Nephron progenitor cell (in vitro differentiated cells): ENCODE measurements at regions not wholly inside any gene's neighbourhood (a gene's known extent, or its start where the extent isn't known, plus 50 kb on each side); places are given as distances from the start of the nearest gene placed in this dataset.

Source experiments
- DNase-seq: peaks from one replicate; pipeline ENCODE4 v3.0.0; 2021
- H3K27ac Mint-ChIP-seq: 2 replicates; pipeline ENCODE4 v1.8.0; 2021; ENCODE audit warnings: mild to moderate bottlenecking, moderate library complexity, mixed read lengths
- H3K27me3 Mint-ChIP-seq: 2 replicates; pipeline ENCODE4 v1.8.0; 2021; ENCODE audit warnings: mild to moderate bottlenecking, low read depth, mixed read lengths; ENCODE audit not compliant: poor library complexity
- H3K36me3 Mint-ChIP-seq: 2 replicates; pipeline ENCODE4 v1.8.0; 2021; ENCODE audit warnings: low read depth, mixed read lengths
- H3K4me1 Mint-ChIP-seq: 2 replicates; pipeline ENCODE4 v1.8.0; 2021; ENCODE audit warnings: mixed read lengths
- H3K4me3 Mint-ChIP-seq: 2 replicates; pipeline ENCODE4 v1.8.0; 2021; ENCODE audit warnings: mild to moderate bottlenecking, moderate library complexity, mixed read lengths
- H3K9me3 Mint-ChIP-seq: 2 replicates; pipeline ENCODE4 v1.8.0; 2021; ENCODE audit warnings: mild to moderate bottlenecking, moderate library complexity, mixed read lengths
- TF ChIP-seq, protein P1 (sequence below): fragments of 200-600 bp; sonication (generic); IDR thresholded peaks from 2 replicates; pipeline ENCODE4 v1.5.0; 2021; ENCODE audit warnings: antibody characterized with exemption

DNA sequence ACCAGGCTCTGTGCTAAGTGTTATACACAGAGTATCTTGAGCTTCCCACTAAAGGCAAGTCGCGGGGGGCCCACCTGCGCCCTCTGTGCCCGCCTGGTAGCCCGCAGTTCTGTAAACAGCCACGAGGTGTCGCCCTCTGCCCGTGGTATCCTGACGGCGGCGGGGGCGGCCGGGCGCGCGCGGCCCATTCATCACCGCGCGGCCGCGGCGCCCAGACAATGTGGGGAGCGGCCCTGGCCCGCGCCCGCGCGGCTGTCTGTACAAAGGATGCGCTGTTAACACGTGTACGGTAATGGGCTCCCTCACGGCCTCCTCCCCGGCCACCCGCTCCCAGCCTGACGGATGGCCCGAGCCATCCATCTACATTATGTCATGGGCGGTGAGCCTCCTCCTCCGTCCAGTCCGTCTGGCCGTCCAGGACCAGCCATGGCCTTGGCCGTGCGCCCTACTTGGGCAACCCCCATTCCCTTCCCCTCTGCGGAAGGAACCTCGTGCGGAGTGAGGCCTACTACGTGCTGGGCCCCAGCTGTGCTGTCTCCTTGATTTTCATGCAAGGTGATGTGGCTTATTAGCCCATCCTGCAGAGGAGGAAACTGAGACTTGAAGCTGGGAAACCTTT is 99.4 kb downstream of the MIAT start:
- no peak overlapping the region for H3K4me3 Mint-ChIP-seq
- H3K27me3 Mint-ChIP-seq, result peaks cover 57% of the 10 kb centered on the region
- TF ChIP-seq, protein P1, sequence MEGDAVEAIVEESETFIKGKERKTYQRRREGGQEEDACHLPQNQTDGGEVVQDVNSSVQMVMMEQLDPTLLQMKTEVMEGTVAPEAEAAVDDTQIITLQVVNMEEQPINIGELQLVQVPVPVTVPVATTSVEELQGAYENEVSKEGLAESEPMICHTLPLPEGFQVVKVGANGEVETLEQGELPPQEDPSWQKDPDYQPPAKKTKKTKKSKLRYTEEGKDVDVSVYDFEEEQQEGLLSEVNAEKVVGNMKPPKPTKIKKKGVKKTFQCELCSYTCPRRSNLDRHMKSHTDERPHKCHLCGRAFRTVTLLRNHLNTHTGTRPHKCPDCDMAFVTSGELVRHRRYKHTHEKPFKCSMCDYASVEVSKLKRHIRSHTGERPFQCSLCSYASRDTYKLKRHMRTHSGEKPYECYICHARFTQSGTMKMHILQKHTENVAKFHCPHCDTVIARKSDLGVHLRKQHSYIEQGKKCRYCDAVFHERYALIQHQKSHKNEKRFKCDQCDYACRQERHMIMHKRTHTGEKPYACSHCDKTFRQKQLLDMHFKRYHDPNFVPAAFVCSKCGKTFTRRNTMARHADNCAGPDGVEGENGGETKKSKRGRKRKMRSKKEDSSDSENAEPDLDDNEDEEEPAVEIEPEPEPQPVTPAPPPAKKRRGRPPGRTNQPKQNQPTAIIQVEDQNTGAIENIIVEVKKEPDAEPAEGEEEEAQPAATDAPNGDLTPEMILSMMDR, result peak; percentile 79
- no peak overlapping the region for H3K27ac Mint-ChIP-seq
- peak; percentile 82 for DNase-seq
- peaks cover 8% of the 10 kb centered on the region for H3K36me3 Mint-ChIP-seq
- H3K4me1 Mint-ChIP-seq, result peaks cover 11% of the 10 kb centered on the region
- H3K9me3 Mint-ChIP-seq, result peaks cover 11% of the 10 kb centered on the region

DNA sequence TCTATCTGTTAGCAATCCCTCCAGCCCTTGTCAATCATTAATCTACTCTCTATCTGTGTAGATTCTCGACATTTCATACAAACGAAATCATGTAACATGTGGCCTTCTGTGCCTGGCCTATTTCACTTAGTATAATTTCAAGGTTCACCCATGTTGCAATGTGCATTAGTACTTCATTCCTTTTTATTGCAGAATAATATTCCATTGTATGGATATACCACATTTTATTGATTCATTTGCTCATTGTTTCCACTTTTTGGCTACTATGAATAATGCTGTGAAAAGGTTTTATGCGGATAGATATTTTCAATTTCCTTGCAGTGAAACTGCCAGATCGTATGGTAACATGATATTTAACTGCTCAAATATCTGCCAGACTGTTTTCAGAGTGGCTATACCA is 100.1 kb downstream of the MIAT start:
- Mint-ChIP-seq H3K9me3 (peaks cover 11% of the 10 kb centered on the region), H3K4me3 (no peak overlapping the region)
- TF ChIP-seq, protein P1, result no peak

DNA sequence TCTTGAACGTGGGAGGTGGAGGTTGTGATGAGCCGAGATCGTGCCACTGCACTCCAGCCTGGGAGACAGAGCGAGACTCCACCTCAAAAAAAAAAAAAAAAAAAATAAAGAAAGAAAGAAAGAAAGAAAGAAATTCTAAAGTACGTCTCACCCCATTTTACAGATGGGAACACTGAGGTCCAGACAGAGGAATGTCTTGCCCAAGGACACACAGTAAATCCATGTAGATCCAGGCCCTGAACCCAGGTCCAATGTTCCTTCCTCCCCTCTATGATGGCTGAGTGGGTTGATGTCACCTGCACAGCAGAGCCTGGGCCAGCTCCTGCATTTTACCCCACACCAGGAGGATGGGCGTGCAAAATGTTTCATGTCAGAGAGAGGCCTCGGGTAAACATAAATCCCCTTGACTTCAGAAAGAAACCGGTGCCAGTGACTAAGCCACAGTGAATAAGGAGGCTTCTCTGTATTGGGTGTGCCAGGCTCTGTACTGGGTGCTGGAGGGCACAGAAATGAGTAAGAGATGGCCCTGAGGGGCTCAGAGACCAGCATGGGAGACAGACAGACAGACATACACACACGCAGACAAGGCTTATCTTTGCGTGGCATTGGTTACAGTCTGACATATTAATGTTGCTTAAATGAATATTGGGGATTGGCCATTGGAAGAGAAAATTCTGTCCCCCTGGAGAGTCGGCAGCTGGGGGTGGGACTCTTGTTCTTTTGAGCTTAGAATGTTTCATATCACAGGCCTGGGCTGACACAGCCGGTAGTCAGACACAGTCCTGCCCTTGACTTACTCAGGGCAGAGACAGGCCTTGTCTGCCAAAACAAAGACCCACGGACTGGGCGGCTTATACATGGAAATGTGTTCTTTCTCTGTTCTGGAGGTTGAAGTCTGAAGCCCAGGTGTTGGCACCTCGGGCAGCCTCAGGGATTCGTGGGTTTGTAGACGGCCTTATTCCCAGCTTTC is 105.4 kb downstream of the MIAT start:
- Mint-ChIP-seq H3K4me3 (no peak overlapping the region), H3K9me3 (peaks cover 12% of the 10 kb centered on the region), H3K27ac (no peak overlapping the region)

More for the DNA sequence above, 100.1 kb downstream of the MIAT start:
- Mint-ChIP-seq H3K27me3 (peaks cover 61% of the 10 kb centered on the region), H3K36me3 (peaks cover 8% of the 10 kb centered on the region), H3K27ac (no peak overlapping the region), H3K4me1 (peaks cover 6% of the 10 kb centered on the region)
- no peak for DNase-seq

DNA sequence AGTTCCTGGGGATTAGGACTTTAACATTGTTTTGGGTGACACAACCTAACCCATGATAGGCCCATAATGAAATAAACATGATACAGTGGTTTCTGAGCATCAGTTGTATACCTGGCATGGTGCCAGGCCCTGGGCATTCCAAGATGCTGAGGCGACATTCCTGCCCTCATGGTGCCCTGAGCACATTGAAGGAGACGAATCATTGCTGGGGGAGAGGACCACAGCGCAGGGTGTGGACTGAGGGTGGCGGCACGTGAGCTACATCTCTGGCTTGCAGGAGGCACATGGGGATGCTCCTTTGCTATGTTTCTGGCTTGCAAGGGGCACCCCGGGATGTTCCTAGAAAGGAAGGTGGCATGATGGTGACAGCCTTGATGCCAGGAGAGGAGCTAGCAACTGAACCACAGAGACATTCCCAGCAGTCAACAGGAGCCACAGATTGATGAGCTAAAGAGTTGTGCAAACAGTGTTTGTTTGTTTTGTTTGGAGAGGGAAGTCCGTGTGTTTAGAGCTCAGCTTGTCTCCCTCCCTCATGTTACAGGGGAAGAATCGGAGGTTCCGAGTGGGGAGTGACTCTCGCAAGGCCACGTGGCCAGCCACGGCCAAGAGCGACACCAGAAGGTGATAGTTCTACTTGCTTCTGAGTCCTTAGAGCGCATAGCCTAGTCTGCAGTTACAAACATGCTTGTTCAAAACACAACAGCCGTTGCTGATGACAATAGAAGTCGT is 106.4 kb downstream of the MIAT start:
- TF ChIP-seq, protein P1, result no peak
- Mint-ChIP-seq H3K36me3 (peaks cover 11% of the 10 kb centered on the region), H3K4me3 (no peak overlapping the region), H3K9me3 (peaks cover 11% of the 10 kb centered on the region), H3K4me1 (peaks cover 31% of the 10 kb centered on the region), H3K27ac (no peak overlapping the region), H3K27me3 (peaks cover 44% of the 10 kb centered on the region)
- DNase-seq, result no peak

More for the DNA sequence above, 105.4 kb downstream of the MIAT start:
- H3K4me1 Mint-ChIP-seq, result peaks cover 21% of the 10 kb centered on the region
- DNase-seq, result no peak
- H3K27me3 Mint-ChIP-seq, result peaks cover 48% of the 10 kb centered on the region
- peaks cover 12% of the 10 kb centered on the region for H3K36me3 Mint-ChIP-seq
- TF ChIP-seq, protein P1, result no peak

DNA sequence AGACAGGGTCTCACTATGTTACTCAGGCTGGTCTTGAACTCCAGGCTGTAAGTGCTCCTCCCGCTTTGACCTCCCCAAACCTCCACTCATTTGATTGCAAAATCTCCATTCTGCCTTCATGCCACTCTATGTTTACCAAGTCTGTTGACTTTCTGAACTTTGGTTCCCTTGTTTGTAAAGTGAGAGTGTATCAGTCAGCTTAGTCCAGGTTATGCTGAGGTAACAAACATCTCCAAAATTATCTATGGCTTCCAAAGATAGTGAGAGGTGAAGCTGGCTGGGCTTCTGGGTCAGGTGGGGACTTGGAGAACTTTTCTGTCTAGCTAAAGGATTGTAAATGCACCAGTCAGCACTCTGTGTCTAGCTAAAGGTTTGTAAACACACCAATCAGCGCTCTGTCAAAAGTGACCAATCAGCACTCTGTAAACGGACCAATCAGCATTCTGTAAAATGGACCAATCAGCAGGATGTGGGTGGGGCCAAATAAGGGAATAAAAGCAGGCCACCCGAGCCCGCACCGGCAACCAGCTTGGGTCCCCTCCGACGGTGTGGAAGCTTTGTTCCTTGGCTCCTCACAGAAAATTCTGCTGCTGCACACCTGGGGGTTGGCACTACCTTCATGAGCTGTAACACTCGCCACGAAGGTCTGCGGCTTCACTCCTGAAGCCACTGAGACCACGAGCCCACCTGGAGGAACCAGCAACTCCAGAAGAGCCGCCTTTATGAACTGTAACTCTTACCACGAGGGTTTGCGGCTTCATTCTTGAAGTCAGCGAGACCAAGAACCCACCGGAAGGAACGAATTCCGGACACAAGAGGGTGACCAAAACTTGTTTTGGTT is 109.3 kb downstream of the MIAT start:
- DNase-seq, result no peak
- peaks cover 28% of the 10 kb centered on the region for H3K27me3 Mint-ChIP-seq
- no peak overlapping the region for H3K27ac Mint-ChIP-seq
- H3K36me3 Mint-ChIP-seq, result peaks cover 11% of the 10 kb centered on the region
- peaks cover 35% of the 10 kb centered on the region for H3K4me1 Mint-ChIP-seq
- TF ChIP-seq, protein P1, result no peak
- H3K4me3 Mint-ChIP-seq, result no peak overlapping the region
- H3K9me3 Mint-ChIP-seq, result peaks cover 11% of the 10 kb centered on the region
